Liver (tissue), 8 donors: ENCODE measurements at regions not wholly inside any gene's neighbourhood (a gene's known extent, or its start where the extent isn't known, plus 50 kb on each side); places are given as distances from the start of the nearest gene placed in this dataset.

Experiments used
- DNase-seq: peaks from one replicate; pipeline ENCODE4 v3.0.0-alpha.2; 2017; ENCODE audit warnings: low spot score
- H3K27ac ChIP-seq, 2 donors: one replicate each; pipeline ENCODE4 v1.7.0; 2013; ENCODE audit warnings: inconsistent platforms in 2 of 2, low read length in 2 of 2, control low read depth in 1 of 2, low read depth in 1 of 2, mild to moderate bottlenecking in 1 of 2
- H3K27me3 ChIP-seq, 4 donors: one replicate each; pipeline versions ENCODE4 v1.6.1 to v1.7.0; 2013; ENCODE audit warnings: low read length in 3 of 4, inconsistent platforms in 1 of 4, mild to moderate bottlenecking in 1 of 4, moderate library complexity in 1 of 4; ENCODE audit not compliant: control insufficient read depth in 4 of 4, insufficient read depth in 4 of 4
- H3K36me3 ChIP-seq, 4 donors: one replicate each; pipeline versions ENCODE4 v1.6.1 to v1.7.0; 2013; ENCODE audit warnings: low read length in 3 of 4, mild to moderate bottlenecking in 3 of 4, low read depth in 1 of 4, moderate library complexity in 1 of 4; ENCODE audit not compliant: control insufficient read depth in 4 of 4, insufficient read depth in 3 of 4
- H3K4me1 ChIP-seq, 4 donors: one replicate each; pipeline versions ENCODE4 v1.6.1 to v1.7.0; 2013; ENCODE audit warnings: low read length in 3 of 4, mild to moderate bottlenecking in 3 of 4, moderate library complexity in 1 of 4; ENCODE audit not compliant: control insufficient read depth in 4 of 4, insufficient read depth in 4 of 4
- H3K4me3 ChIP-seq, 3 donors: one replicate each; pipeline versions ENCODE4 v1.6.1 to v1.7.0; 2013; ENCODE audit warnings: low read length in 3 of 3, control low read depth in 1 of 3, low read depth in 1 of 3, mild to moderate bottlenecking in 1 of 3
- H3K9ac ChIP-seq, 2 donors: one replicate each; pipeline ENCODE4 v1.7.0; 2013; ENCODE audit warnings: low read length in 2 of 2, mild to moderate bottlenecking in 2 of 2, moderate library complexity in 2 of 2, control low read depth in 1 of 2, low read depth in 1 of 2
- H3K9me3 ChIP-seq, 4 donors: one replicate each; pipeline versions ENCODE4 v1.6.1 to v1.7.0; 2013; ENCODE audit warnings: low read length in 3 of 4; ENCODE audit not compliant: control insufficient read depth in 4 of 4
- CTCF ChIP-seq: fragments of 150-350 bp; IDR thresholded peaks from 2 replicates; pipeline ENCODE4 v1.5.1; 2017; ENCODE audit warnings: improper control_type of control experiment, low read depth, low read length; ENCODE audit not compliant: missing input control
- EGR1 ChIP-seq, 2 donors: IDR thresholded peaks; 2 replicates each; pipeline ENCODE4 v1.6.1; 2016 to 2018; ENCODE audit warnings: antibody characterized with exemption in 2 of 2, low read depth in 2 of 2
- FOXA1 ChIP-seq: IDR thresholded peaks from 2 replicates; pipeline ENCODE4 v1.6.1; 2016; ENCODE audit warnings: antibody characterized with exemption
- FOXA2 ChIP-seq: IDR thresholded peaks from 2 replicates; pipeline ENCODE4 v1.6.1; 2016; ENCODE audit warnings: antibody characterized with exemption
- GABPA ChIP-seq, 2 donors: IDR thresholded peaks in 1 of 2; conservative IDR thresholded peaks in 1 of 2; 2 replicates each; pipeline ENCODE4 v1.6.1; 2016; ENCODE audit warnings: antibody characterized with exemption in 2 of 2, mild to moderate bottlenecking in 1 of 2, moderate library complexity in 1 of 2
- HNF4G ChIP-seq: IDR thresholded peaks from 2 replicates; pipeline ENCODE4 v1.6.1; 2016; ENCODE audit warnings: antibody characterized with exemption
- JUND ChIP-seq, 2 donors: IDR thresholded peaks; 2 replicates each; pipeline ENCODE4 v1.6.1; 2016; ENCODE audit warnings: antibody characterized with exemption in 2 of 2
- MAX ChIP-seq: IDR thresholded peaks from 2 replicates; pipeline ENCODE4 v1.6.1; 2016; ENCODE audit warnings: antibody characterized with exemption
- RAD21 ChIP-seq, 2 donors: IDR thresholded peaks; 2 replicates each; pipeline ENCODE4 v1.6.1; 2016; ENCODE audit warnings: antibody characterized with exemption in 2 of 2, mild to moderate bottlenecking in 2 of 2
- SP1 ChIP-seq: IDR thresholded peaks from 2 replicates; pipeline ENCODE4 v1.6.1; 2018; ENCODE audit warnings: antibody characterized with exemption, mild to moderate bottlenecking
- YY1 ChIP-seq: IDR thresholded peaks from 2 replicates; pipeline ENCODE4 v1.6.1; 2016; ENCODE audit warnings: antibody characterized with exemption, mild to moderate bottlenecking
- WGBS: extraction: QIAGEN DNeasy Blood & Tissue Kit; methylation state at CpG from one replicate; pipeline ENCODE4 v1.1.7; 2013; 5-methylcytosine and 5-hydroxymethylcytosine counted together
- TF ChIP-seq, protein P1 (sequence below): IDR thresholded peaks from 2 replicates; pipeline ENCODE4 v1.6.1; 2016; ENCODE audit warnings: antibody characterized with exemption, mild to moderate bottlenecking
- TF ChIP-seq, protein P2 (sequence below): IDR thresholded peaks from 2 replicates; pipeline ENCODE4 v1.6.1; 2016; ENCODE audit warnings: antibody characterized with exemption
- donor health status: healthy.
- donor health status: healthy.
- donor health status: healthy.
- donor health status: healthy.
- donor health status: healthy.

DNA sequence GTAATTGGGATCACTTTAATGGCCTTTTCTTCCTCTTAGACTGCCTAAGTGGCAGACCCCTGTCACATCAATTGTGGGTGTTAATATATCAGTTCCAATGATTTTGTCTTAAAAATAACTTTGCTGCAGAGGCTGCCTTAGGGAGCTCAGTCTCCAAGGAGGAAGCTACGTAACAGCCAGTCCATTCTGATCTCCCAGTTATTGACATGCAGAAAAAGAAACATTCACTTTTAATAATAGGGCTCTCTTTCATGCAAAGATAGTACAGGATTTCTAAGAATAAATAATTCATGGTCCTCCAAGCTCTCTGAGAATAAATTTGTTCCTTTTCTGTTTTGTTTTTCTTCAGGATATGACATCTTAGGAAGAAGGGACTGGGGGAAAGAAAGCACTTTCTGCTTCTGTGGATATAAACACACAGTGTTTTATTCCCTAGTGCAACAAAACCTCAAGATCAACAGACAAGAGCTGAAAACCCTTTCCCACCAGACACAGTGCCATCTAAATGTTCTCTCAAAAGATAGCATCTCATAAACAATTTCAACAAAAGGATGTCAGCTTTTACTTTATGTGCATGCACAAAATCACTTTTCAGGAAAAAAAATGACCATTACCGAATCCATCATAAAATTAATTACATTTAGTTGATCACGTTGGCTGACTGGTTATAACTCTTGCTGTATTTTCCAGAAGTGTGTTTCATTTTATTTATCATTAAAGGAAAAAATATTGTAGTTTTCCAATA is 372.4 kb upstream of the SLC7A11 start:
- Histone ChIP-seq H3K27ac (no peak overlapping the region), H3K9ac (no peak overlapping the region), H3K27me3 (no peaks in the 10 kb centered on the region), H3K36me3 (no peaks in the 10 kb centered on the region), H3K4me1 (no peaks in the 10 kb centered on the region), H3K9me3 (no peaks in the 10 kb centered on the region), H3K4me3 (no peak overlapping the region)
- 89% methylated on average over 3 of the region's 3 CpGs for WGBS
- DNase-seq = no peak
- TF ChIP-seq FOXA1 = no peak

DNA sequence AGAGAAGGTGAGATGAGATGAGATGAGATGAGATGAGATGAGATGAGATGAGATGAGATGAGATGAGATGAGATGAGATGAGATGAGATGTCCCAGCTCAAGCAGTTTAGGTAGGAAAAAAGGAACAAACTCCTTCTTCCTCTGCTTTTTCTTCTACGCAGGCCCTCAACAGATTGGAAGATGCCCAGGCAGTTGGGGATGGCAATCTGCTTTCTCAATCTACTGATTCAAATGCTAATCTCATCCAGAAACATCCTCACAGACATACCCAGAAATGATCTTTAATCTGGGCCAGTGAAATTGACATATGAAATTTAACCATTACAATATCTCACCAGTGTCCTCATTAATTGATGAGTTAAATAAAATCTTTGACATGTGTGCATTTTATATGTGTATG is 370.3 kb upstream of the SLC7A11 start:
- WGBS = 92% methylated on average over 1 of the region's 1 CpG
- H3K9ac ChIP-seq = no peak overlapping the region
- H3K9me3 ChIP-seq = no peaks in the 10 kb centered on the region
- H3K36me3 ChIP-seq = no peaks in the 10 kb centered on the region
- TF ChIP-seq MAX (no peak), SP1 (no peak), RAD21 (IDR thresholded peaks at IDR 0.05) (no peak), JUND (IDR thresholded peaks at IDR 0.05) (no peak), HNF4G (no peak), YY1 (no peak), FOXA2 (no peak), FOXA1 (no peak), GABPA (IDR thresholded peaks at IDR 0.05 in 1 of 2, conservative IDR thresholded peaks at IDR 0.05 in 1 of 2) (no peak), EGR1 (IDR thresholded peaks at IDR 0.05; ENCODE audit: low read depth in 2 of 2) (no peak), CTCF (no peak)
- TF ChIP-seq, protein P1, sequence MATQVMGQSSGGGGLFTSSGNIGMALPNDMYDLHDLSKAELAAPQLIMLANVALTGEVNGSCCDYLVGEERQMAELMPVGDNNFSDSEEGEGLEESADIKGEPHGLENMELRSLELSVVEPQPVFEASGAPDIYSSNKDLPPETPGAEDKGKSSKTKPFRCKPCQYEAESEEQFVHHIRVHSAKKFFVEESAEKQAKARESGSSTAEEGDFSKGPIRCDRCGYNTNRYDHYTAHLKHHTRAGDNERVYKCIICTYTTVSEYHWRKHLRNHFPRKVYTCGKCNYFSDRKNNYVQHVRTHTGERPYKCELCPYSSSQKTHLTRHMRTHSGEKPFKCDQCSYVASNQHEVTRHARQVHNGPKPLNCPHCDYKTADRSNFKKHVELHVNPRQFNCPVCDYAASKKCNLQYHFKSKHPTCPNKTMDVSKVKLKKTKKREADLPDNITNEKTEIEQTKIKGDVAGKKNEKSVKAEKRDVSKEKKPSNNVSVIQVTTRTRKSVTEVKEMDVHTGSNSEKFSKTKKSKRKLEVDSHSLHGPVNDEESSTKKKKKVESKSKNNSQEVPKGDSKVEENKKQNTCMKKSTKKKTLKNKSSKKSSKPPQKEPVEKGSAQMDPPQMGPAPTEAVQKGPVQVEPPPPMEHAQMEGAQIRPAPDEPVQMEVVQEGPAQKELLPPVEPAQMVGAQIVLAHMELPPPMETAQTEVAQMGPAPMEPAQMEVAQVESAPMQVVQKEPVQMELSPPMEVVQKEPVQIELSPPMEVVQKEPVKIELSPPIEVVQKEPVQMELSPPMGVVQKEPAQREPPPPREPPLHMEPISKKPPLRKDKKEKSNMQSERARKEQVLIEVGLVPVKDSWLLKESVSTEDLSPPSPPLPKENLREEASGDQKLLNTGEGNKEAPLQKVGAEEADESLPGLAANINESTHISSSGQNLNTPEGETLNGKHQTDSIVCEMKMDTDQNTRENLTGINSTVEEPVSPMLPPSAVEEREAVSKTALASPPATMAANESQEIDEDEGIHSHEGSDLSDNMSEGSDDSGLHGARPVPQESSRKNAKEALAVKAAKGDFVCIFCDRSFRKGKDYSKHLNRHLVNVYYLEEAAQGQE = no peak
- TF ChIP-seq, protein P2, sequence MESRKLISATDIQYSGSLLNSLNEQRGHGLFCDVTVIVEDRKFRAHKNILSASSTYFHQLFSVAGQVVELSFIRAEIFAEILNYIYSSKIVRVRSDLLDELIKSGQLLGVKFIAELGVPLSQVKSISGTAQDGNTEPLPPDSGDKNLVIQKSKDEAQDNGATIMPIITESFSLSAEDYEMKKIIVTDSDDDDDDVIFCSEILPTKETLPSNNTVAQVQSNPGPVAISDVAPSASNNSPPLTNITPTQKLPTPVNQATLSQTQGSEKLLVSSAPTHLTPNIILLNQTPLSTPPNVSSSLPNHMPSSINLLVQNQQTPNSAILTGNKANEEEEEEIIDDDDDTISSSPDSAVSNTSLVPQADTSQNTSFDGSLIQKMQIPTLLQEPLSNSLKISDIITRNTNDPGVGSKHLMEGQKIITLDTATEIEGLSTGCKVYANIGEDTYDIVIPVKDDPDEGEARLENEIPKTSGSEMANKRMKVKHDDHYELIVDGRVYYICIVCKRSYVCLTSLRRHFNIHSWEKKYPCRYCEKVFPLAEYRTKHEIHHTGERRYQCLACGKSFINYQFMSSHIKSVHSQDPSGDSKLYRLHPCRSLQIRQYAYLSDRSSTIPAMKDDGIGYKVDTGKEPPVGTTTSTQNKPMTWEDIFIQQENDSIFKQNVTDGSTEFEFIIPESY = no peak
- H3K27me3 ChIP-seq = no peaks in the 10 kb centered on the region
- no peaks in the 10 kb centered on the region for H3K4me1 ChIP-seq
- H3K27ac ChIP-seq = no peak overlapping the region
- no peak overlapping the region for H3K4me3 ChIP-seq
- DNase-seq = no peak
